SK-N-SH (cell line): ENCODE measurements at regions not wholly inside any gene's neighbourhood (a gene's known extent, or its start where the extent isn't known, plus 50 kb on each side); places are given as distances from the start of the nearest gene placed in this dataset.

ENCODE experiments used
- NFIC ChIP-seq: IDR thresholded peaks from 2 replicates; pipeline ENCODE4 v1.4.0; 2012; ENCODE audit warnings: borderline replicate concordance
- POLR2AphosphoS5 ChIP-seq: IDR thresholded peaks from 2 replicates; pipeline ENCODE4 v1.6.1; 2012; ENCODE audit warnings: low read depth, low read length
- RFX5 ChIP-seq: IDR thresholded peaks from 2 replicates; pipeline ENCODE4 v1.6.1; 2012; ENCODE audit warnings: mild to moderate bottlenecking, improper control_type of control experiment, low read length
- SIN3A ChIP-seq: IDR thresholded peaks from 2 replicates; pipeline ENCODE4 v1.6.1; 2012; ENCODE audit warnings: low read depth, mild to moderate bottlenecking, low read length, moderate library complexity, borderline replicate concordance
- TCF12 ChIP-seq: IDR thresholded peaks from 2 replicates; pipeline ENCODE4 v1.4.0; 2012
- USF2 ChIP-seq: fragments of 150-350 bp; IDR thresholded peaks from 2 replicates; pipeline ENCODE4 v1.6.1; 2017; ENCODE audit warnings: antibody characterized with exemption, low read length, low read depth, borderline replicate concordance
- YY1 ChIP-seq: IDR thresholded peaks from 2 replicates; pipeline ENCODE4 v1.4.0; 2012; ENCODE audit warnings: low read depth, mild to moderate bottlenecking
- TF ChIP-seq, protein P1 (sequence below): fragments of 200-600 bp; sonication (generic); IDR thresholded peaks from 2 replicates; pipeline ENCODE4 v1.6.1; 2017; ENCODE audit warnings: antibody characterized with exemption, mild to moderate bottlenecking, moderate library complexity

DNA sequence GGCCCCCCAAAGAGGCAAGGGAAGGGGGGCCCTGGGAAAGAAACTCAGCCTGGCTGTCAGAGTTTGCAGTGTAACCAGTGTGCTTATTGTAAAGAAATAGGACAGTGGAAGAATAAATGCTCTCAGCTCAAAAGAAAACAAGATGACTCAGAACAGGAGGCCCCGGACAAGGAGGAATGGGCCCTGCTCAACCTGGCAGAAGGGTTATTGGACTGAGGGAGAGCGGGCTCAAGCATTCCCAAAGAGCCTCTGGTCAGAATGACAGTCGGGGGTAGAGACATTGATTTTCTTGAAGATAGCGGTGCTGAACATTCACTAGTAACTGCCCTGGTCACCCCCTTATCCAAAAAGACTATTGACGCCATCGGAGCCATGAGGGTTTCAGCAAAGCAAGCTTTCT is 100.4 kb upstream of the OSBPL11 start:
- TF ChIP-seq, protein P1, sequence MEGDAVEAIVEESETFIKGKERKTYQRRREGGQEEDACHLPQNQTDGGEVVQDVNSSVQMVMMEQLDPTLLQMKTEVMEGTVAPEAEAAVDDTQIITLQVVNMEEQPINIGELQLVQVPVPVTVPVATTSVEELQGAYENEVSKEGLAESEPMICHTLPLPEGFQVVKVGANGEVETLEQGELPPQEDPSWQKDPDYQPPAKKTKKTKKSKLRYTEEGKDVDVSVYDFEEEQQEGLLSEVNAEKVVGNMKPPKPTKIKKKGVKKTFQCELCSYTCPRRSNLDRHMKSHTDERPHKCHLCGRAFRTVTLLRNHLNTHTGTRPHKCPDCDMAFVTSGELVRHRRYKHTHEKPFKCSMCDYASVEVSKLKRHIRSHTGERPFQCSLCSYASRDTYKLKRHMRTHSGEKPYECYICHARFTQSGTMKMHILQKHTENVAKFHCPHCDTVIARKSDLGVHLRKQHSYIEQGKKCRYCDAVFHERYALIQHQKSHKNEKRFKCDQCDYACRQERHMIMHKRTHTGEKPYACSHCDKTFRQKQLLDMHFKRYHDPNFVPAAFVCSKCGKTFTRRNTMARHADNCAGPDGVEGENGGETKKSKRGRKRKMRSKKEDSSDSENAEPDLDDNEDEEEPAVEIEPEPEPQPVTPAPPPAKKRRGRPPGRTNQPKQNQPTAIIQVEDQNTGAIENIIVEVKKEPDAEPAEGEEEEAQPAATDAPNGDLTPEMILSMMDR, result no peak
- TF ChIP-seq SIN3A (no peak), RFX5 (no peak), YY1 (no peak), POLR2AphosphoS5 (no peak), USF2 (no peak), NFIC (no peak), TCF12 (no peak)
